ENCODE measurements at regions not wholly inside any gene's neighbourhood (a gene's known extent, or its start where the extent isn't known, plus 50 kb on each side); places are given as distances from the start of the nearest gene placed in this dataset.

DNA sequence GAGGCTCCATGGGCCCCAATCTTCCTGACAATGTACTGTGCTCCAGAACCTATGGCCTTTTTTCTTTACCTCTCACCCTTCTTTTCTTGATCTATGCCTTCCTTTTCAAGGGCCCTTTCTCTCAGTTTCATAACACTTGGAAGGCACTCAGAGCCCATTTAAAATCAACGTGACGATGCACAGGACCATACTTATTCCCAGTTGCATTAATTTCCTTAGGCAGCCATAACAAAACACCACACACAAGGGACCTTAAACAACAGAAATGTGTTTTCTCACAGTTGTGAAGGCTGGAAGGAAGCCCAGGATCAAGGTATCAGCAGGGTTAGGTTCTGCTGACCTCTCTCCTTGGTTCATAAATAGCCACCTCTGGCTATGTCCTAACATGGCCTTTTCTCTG is 414.0 kb upstream of the TNP1 start:
- DNase-seq (ENCODE audit: extremely low spot score), result no peak

GRCh38 chr2:217273162-217273561 is 413.3 kb upstream of the TNP1 start:
- TF ChIP-seq, protein P1, sequence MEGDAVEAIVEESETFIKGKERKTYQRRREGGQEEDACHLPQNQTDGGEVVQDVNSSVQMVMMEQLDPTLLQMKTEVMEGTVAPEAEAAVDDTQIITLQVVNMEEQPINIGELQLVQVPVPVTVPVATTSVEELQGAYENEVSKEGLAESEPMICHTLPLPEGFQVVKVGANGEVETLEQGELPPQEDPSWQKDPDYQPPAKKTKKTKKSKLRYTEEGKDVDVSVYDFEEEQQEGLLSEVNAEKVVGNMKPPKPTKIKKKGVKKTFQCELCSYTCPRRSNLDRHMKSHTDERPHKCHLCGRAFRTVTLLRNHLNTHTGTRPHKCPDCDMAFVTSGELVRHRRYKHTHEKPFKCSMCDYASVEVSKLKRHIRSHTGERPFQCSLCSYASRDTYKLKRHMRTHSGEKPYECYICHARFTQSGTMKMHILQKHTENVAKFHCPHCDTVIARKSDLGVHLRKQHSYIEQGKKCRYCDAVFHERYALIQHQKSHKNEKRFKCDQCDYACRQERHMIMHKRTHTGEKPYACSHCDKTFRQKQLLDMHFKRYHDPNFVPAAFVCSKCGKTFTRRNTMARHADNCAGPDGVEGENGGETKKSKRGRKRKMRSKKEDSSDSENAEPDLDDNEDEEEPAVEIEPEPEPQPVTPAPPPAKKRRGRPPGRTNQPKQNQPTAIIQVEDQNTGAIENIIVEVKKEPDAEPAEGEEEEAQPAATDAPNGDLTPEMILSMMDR (IDR thresholded peaks at IDR 0.05; ENCODE audit: control extremely low read depth, extremely low read depth, low read depth, missing control alignments), result no peak
- DNase-seq (ENCODE audit: extremely low spot score), result no peak
- CTCF ChIA-PET, result no interaction called here
- POLR2A ChIA-PET, result no interaction called here

More for the DNA sequence above, 414.0 kb upstream of the TNP1 start:
- POLR2A ChIA-PET, result no interaction called here
- CTCF ChIA-PET, result interaction anchor here (0.9 kb wide), 1 partner anchor 11 kb away, joined by 4 read pairs; no protein-coding TSS in a partner anchor
- TF ChIP-seq, protein P1 (IDR thresholded peaks at IDR 0.05; ENCODE audit: control extremely low read depth, extremely low read depth, low read depth, missing control alignments), result no peak

- ChIA-PET POLR2A (no interaction called here), CTCF (no interaction called here)
- no peak for DNase-seq (ENCODE audit: extremely low spot score)
- TF ChIP-seq, protein P1 (IDR thresholded peaks at IDR 0.05; ENCODE audit: control extremely low read depth, extremely low read depth, low read depth, missing control alignments), result no peak
Measured at GRCh38 chr2:217271813-217272212, 411.9 kb upstream of the TNP1 start.

DNA sequence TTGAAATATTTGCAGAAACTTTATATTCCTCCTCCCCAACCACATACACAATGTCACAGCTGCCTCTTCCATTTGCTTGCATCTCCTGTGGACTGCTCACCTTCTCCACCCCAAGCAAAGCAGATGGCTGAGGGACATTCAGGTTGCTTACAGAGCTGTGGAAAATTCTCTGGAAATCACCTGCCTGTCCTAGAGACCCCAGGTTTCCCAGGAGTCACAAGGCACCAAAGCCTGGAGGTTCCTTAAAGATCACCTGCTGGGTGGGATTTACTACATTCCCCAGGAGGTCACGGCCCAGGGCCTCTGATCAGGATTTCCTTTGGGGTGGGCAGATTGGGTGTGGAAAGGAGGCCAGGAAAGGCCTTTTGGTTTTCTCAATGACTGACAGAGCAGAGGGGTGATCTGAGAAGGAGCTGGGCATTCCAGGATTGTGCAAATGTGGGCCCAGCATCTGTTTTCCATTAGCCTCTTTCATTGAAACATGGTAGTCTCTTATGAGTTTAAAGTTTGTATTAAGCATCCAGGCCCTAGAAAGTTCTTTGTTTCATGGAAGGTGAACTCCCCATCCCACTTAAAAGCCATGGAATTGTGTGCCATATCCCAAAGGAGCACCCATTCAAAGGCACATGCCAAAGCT is 410.7 kb upstream of the TNP1 start:
- TF ChIP-seq, protein P1 (IDR thresholded peaks at IDR 0.05; ENCODE audit: control extremely low read depth, extremely low read depth, low read depth, missing control alignments), result no peak
- ChIA-PET POLR2A (no interaction called here), CTCF (interaction anchor here (0.9 kb wide), 1 partner anchor 9 kb away, joined by 3 read pairs; no protein-coding TSS in a partner anchor)
- no peak for DNase-seq (ENCODE audit: extremely low spot score)

GRCh38 chr2:217269701-217270484 is 410.0 kb upstream of the TNP1 start:
- DNase-seq (ENCODE audit: extremely low spot score), result no peak
- POLR2A ChIA-PET, result no interaction called here
- CTCF ChIA-PET, result interaction anchor here (0.9 kb wide), 1 partner anchor 8 kb away, joined by 3 read pairs; no protein-coding TSS in a partner anchor
- TF ChIP-seq, protein P1 (IDR thresholded peaks at IDR 0.05; ENCODE audit: control extremely low read depth, extremely low read depth, low read depth, missing control alignments), result no peak

- TF ChIP-seq, protein P1 (IDR thresholded peaks at IDR 0.05; ENCODE audit: control extremely low read depth, extremely low read depth, low read depth, missing control alignments), result no peak
- POLR2A ChIA-PET, result no interaction called here
- DNase-seq (ENCODE audit: extremely low spot score), result no peak
- CTCF ChIA-PET, result no interaction called here
Measured at GRCh38 chr2:217268978-217269377, 409.1 kb upstream of the TNP1 start.

All from GM10248 (cell line).